ENCODE measurements at regions not wholly inside any gene's neighbourhood (a gene's known extent, or its start where the extent isn't known, plus 50 kb on each side); places are given as distances from the start of the nearest gene placed in this dataset.
"Not testable (repeated sequence)": the region's sequence is repeated elsewhere in the genome, so short reads cannot be mapped to it uniquely, and the experiment has no call there.

- no peak for DNase-seq
Observed at GRCh38 chr7:113775804-113776203, 143.0 kb downstream of the PPP1R3A start.

DNA sequence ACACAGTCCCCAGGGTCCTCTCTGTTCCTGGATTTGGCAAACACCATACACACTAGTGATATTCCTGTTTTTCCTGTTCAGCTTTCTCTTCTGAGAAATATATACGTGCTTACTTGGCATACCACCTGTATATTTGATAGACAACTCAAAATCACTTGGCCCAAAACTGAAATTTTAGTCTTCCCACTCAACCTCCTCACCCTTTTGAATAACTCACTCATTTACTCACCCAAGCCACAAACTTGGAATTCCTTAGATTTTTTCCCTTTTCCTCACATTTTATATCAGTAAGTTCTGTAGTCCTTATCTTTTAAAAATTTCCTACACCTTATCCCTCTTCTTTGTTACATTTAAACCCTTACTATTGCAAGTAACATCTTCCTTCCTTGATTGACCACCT is 143.4 kb downstream of the PPP1R3A start:
- no peak for DNase-seq

DNA sequence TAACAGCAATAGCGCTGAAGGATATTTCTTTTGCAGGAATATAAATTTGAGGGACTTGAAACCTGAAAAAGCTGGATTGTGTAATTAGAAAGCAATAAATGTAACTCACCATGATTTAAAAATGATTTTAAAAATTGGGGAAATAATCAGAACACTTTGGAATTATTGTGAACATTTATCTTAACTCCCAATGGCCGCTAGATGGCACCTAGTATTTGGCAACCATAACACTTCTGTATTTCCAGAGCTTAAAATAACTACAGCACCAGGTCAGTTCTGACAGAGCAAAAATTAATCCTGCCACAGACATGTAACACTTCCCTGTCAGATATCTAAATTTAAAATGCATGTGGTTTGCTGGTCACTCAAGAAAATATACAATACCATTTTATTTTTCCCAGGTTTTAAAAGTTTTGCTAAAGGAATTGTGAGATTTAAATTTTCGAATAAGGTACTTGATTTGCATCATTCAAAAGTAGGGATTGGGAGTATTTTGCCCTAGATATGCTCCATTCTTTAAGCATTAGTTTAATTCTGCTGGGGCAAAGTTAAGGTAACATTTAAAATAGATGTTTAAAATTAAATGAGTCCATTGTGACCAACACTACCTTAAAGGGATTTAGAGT is 144.5 kb downstream of the PPP1R3A start:
- DNase-seq, result no peak

DNA sequence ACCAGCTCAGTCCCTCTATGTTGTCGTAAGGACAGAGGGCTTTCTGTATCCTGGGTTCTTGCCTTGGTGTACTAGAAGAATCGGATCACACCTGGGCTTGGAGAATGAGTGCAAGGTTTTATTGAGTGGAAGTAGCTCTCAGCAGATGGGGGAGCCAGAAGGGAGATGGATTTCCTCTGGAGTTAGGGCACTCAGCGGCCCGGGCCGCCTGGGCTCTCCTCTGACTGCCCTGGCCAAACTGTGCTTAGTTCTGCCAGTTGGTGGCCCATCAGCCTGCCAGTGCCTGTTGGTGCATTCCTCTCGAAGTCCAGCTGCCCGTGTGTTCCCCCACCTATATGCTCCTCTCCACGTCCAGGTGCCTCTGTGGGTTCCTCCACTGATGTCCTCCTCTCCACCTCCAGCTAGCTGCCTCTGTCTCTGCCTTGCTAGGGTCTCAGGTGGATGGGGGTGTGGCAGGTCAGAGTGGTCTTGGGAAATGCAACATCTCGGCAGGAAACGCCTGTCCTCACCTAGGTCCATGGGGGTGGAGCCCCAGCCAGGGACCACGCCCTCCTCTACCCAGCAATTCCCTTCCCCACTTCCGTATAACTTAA is 148.6 kb downstream of the PPP1R3A start:
- DNase-seq, result no peak

DNA sequence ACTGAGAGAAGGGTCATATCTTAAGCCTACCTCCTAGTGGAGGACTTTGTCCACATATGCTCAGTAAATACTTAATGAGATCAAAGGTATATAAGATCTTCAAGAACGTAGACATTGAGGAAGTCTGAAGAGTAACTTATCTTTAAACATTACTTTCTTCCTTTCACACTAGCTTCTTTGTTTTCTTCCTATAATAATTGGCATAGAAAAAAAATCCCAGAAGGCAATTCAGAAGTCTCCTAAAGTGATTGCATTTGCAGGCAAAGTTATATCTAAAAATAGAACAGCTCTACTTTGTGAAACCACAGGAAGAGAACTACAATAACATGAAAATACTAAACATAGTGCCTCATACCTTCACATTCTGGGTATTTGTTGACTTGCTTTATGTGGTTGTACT is 150.4 kb downstream of the PPP1R3A start:
- DNase-seq, result no peak

DNA sequence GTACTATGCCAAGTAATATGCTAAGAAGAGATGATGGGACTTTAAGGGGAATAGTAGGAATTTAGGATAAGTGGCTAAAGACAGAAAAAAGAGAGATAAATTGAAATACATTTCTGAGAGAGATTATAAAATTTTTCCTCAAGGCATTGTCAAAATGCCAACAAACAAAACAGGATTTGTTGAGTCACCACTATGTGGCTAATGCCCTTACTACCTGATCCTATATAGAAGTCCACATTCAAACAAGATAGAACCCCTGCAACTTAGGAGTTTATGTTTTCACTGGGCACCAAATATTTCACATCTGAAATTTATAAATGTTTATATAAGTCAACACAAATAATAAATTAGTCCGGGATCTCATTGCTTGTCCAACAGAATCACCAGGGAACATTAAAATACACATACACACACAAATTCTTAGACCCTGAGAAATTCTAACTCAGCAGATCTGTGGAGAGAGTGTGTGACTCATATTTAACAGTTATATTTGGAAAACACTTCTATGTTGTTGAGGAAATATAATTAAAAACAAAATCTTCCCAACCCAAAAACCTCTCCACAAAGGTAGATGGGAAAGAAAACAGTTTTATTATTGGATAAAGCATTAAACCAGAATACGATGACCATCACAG is 154.3 kb downstream of the PPP1R3A start:
- no peak for DNase-seq

DNA sequence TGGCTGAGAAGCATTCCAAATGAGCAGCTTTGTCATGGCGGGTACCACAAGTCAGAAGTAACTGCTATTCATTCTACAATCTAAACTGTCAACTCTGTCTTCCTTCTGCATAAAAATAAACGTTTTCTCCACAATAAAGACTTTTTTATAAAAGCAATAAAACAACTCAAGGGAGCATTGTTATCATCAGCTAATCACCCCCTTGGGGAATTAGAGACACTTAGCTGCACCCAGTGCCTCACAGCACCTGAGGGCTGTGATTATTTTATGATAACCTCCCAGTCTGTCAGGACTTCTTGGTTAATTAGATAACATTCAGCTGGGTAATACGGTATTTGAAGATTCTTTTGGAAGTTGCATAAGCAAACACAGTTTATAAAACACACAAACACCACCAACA is 155.6 kb downstream of the PPP1R3A start:
- DNase-seq, result no peak

- DNase-seq, result no peak
Observed at GRCh38 chr7:113756250-113756649, 162.6 kb downstream of the PPP1R3A start.

DNA sequence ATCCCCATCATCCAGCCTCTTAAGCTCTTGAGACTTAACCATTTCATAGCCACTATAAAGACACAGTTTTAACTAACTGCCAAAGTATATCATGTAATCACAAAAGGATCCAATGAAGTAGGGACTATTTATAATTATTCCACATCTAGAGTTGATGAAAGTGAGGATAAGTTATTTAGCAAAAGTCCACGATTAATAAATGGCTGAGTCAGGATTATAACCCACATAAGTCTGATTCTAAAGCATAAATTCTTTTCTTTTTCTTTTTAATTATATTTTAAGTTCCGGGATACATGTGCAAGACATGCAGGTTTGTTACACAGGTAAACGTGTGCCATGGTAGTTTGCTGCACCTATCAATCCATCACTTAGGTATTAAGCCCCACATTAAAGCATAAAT is 166.1 kb downstream of the PPP1R3A start:
- DNase-seq, result no peak

- DNase-seq, result no peak
Observed at GRCh38 chr7:113752289-113752688, 166.5 kb downstream of the PPP1R3A start.

DNA sequence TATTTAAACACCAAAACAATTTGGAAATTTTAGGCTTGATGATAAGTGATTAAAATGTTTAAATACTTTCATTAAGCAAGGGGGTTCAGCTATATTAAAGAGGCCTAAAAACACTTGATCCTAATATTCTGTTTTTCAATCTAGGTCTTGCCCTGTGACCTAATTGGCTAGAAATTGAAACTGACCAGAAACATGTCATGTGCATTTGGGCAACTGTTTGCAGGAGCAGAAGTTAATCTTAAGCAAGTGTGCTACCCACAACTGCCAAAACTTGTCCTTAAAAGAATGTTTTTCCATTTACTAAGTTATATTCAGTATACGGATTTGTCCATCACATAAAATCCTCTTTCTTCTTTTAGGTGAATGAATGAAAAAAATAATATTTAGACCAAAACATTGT is 167.3 kb downstream of the PPP1R3A start:
- no peak for DNase-seq

GRCh38 chr7:113748385-113748784 is 170.4 kb downstream of the PPP1R3A start:
- DNase-seq, result not testable (repeated sequence)

GRCh38 chr7:113742946-113743431 is 175.8 kb downstream of the PPP1R3A start:
- DNase-seq, result not testable (repeated sequence)

- no peak for DNase-seq
Observed at GRCh38 chr7:113742377-113742776, 176.4 kb downstream of the PPP1R3A start.

- no peak for DNase-seq
Observed at GRCh38 chr7:113731571-113731970, 187.2 kb downstream of the PPP1R3A start.

GRCh38 chr7:113730309-113730955 is 188.4 kb downstream of the PPP1R3A start:
- DNase-seq, result no peak

- no peak for DNase-seq
Observed at GRCh38 chr7:113727486-113727885, 191.3 kb downstream of the PPP1R3A start.

GRCh38 chr7:113722006-113722405 is 196.8 kb downstream of the PPP1R3A start:
- DNase-seq, result no peak

DNA sequence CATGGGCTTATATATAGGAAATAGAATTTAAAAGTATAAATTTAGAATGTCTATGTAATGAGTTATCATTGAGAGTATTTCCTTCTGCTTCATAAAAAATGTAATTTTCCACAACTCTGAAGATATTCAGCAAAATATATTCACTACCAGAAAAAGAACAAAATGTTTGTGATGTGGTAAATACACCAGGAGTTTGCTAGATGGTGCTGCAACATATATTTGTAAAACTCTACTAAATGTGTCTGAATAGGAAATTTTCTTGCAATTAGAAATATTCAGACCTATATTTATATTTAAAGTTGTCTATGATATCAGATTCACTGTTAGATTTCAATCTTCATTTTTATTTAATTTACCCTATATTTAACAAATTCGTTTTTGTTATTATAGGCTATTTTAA is 201.1 kb downstream of the PPP1R3A start:
- DNase-seq, result no peak

DNA sequence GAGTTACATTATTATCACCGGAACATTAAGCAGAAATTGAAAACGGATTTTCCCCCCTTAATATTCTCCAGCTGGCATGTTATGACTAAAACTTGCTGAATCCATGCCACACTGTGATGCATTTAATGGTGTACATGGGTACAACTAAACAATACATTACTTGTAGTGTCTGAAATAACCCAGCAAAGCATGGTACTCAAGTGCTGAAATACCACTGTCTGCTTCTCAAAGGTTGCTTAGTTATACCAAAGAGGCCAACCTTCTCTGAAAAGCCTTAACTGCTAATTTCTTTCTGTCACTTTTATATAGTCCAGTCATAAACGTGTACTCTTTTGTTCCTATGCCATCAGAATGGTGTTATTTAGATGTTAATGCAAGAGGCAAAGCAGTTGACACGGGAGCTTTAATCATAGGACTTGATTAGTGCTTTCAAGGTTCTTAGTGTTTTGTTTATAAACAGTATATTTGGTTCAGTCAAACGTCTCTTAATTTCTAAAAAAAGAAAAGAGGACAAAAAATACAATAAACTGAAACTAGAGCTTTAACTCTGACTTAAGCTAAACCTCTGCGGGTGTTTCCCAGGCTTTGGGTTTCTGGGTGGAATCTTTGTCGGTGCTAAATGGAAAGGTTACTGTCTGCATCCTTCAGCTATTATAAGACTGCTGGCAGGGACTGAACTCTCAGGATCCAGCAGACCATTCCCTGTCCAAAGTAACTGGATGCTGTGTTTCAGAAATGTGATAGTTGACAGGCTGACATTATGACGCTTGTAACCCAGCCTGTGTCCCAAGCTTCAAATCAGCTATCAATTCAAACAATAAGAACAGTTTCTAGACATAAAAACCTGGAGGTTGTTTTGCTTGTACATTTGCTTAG is 202.6 kb downstream of the PPP1R3A start:
- no peak for DNase-seq

- no peak for DNase-seq
Observed at GRCh38 chr7:113715262-113715661, 203.5 kb downstream of the PPP1R3A start.

DNA sequence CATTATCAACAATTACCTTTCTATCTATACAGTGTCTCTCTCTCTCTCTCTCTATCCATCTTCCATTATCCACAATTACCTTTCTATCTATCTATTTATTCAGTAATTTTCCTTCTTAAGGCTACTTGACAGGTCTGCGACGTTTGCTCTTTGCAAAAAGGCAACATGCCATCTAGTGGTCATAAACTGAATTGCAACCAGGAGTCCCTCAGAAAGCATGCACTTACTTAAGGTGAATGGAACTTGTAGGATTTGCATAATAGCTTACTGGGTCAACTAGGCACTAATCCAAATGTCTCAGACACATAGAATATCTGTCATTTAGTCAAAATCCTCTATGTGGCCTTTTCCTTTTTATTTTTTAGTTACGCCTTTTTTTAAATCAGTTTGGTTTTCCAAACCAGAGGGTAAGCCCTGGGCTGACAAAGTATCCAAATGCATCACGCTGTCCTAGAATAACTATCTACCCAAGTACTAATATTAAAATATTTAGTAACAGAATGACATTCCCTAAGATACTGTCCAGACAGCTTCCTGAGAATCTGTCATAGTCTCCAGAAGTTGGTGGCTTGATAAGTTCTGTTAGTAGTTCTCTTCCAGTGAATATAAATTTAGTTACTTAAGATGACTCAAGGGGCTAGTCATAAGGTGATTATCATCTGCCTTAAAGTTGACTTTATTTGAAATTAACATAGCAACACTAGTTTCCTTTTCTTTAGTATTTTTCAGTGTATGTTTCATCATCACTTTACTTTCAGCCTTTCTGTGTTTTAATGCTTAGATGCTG is 208.3 kb downstream of the PPP1R3A start:
- DNase-seq, result peak; percentile 30
